BJ (cell line): ENCODE measurements at regions not wholly inside any gene's neighbourhood (a gene's known extent, or its start where the extent isn't known, plus 50 kb on each side); places are given as distances from the start of the nearest gene placed in this dataset.
"Not testable (repeated sequence)": the region's sequence is repeated elsewhere in the genome, so short reads cannot be mapped to it uniquely, and the experiment has no call there.

Source experiments
- CTCF ChIA-PET: fragments of 350-600 bp; formaldehyde crosslinking; extraction: SDS; loops from one replicate; lab custom pipeline; 2021; ENCODE audit warnings: antibody characterized with exemption, inconsistent platforms; lab: Yijun Ruan, JAX
- POLR2A ChIA-PET: fragments of 300-600 bp; sonication (Branson Sonifier 250); formaldehyde crosslinking; extraction: SDS; loops from one replicate; lab custom pipeline; 2021; ENCODE audit warnings: antibody characterized with exemption; lab: Charles Lee
- DNase-seq: peaks from one replicate; pipeline ENCODE4 v3.0.0-alpha.2; 2011; ENCODE audit warnings: low read depth
- H3K27me3 ChIP-seq: 2 replicates; pipeline ENCODE4 v1.6.0; 2011; ENCODE audit warnings: low read length; ENCODE audit not compliant: control insufficient read depth, insufficient read depth
- H3K36me3 ChIP-seq: 2 replicates; pipeline ENCODE4 v1.5.1; 2011; ENCODE audit warnings: low read length; ENCODE audit not compliant: control insufficient read depth, insufficient read depth
- H3K4me3 ChIP-seq: 2 replicates; pipeline ENCODE4 v1.5.1; 2011; ENCODE audit warnings: low read depth, mild to moderate bottlenecking, control low read depth, low read length
- CTCF ChIP-seq: IDR thresholded peaks from 2 replicates; pipeline ENCODE4 v1.5.1; 2011; ENCODE audit warnings: low read depth, mild to moderate bottlenecking, control low read depth, inconsistent platforms, low read length, moderate library complexity; ENCODE audit not compliant: insufficient read depth

GRCh38 chr9:21720758-21721157 is 81.7 kb upstream of the MTAP start:
- no peak for TF ChIP-seq CTCF
- Histone ChIP-seq H3K36me3 (no peaks in the 10 kb centered on the region), H3K4me3 (no peak overlapping the region), H3K27me3 (no peaks in the 10 kb centered on the region)
- no peak for DNase-seq
- ChIA-PET CTCF (interaction anchor here (0.7 to 1.9 kb wide), 2 partner anchors 12 to 403 kb away, joined by 3 to 5 read pairs; no protein-coding TSS in a partner anchor), POLR2A (no interaction called here)

GRCh38 chr9:21727411-21727810 is 75.0 kb upstream of the MTAP start:
- POLR2A ChIA-PET: not testable (repeated sequence)
- CTCF ChIA-PET: interaction anchor here (0.6 to 1.2 kb wide), 3 partner anchors 19 to 180 kb away, joined by 3 to 4 read pairs (median 3); no protein-coding TSS in a partner anchor

GRCh38 chr9:21728781-21729180 is 73.7 kb upstream of the MTAP start:
- TF ChIP-seq CTCF: no peak
- H3K27me3 ChIP-seq: no peaks in the 10 kb centered on the region
- POLR2A ChIA-PET: no interaction called here
- no peak overlapping the region for H3K4me3 ChIP-seq
- no peak for DNase-seq
- CTCF ChIA-PET: interaction anchor here (1.1 to 1.2 kb wide), 2 partner anchors 20 to 262 kb away, joined by 3 to 6 read pairs; no protein-coding TSS in a partner anchor
- H3K36me3 ChIP-seq: no peaks in the 10 kb centered on the region

More at GRCh38 chr9:21727411-21727810, 75.0 kb upstream of the MTAP start:
- not testable (repeated sequence) for H3K4me3 ChIP-seq, H3K27me3 ChIP-seq, DNase-seq, H3K36me3 ChIP-seq

GRCh38 chr9:21729648-21730047 is 72.8 kb upstream of the MTAP start:
- CTCF ChIA-PET: interaction anchor here (1.2 kb wide), 1 partner anchor 21 kb away, joined by 6 read pairs; no protein-coding TSS in a partner anchor

GRCh38 chr9:21730899-21731298 is 71.5 kb upstream of the MTAP start:
- CTCF ChIA-PET: no interaction called here

More at GRCh38 chr9:21729648-21730047, 72.8 kb upstream of the MTAP start:
- Histone ChIP-seq H3K27me3 (no peaks in the 10 kb centered on the region), H3K36me3 (no peaks in the 10 kb centered on the region), H3K4me3 (no peak overlapping the region)
- POLR2A ChIA-PET: no interaction called here
- TF ChIP-seq CTCF: no peak
- no peak for DNase-seq

More at GRCh38 chr9:21730899-21731298, 71.5 kb upstream of the MTAP start:
- Histone ChIP-seq H3K4me3 (no peak overlapping the region), H3K36me3 (no peaks in the 10 kb centered on the region), H3K27me3 (no peaks in the 10 kb centered on the region)
- no peak for TF ChIP-seq CTCF
- POLR2A ChIA-PET: no interaction called here
- DNase-seq: no peak
